ENCODE measurements at regions not wholly inside any gene's neighbourhood (a gene's known extent, or its start where the extent isn't known, plus 50 kb on each side); places are given as distances from the start of the nearest gene placed in this dataset.

DNA sequence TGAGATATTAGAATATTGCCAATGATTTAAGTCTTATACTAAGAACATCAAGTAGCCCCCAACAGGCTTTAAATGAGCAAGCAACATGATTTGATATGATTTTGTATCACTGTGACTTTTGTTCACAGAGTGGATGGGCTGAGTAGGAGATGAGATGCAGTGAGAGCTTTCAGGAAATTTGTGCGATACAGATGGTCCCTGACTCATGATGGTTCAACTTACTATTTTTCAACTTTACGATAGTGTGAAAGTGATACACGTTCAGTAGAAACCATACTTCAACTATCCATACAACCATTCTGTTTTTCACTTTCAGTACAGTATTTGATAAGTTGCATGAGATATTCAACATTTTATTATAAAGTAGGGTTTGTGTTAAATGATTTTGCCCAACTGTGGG, 78.7 kb upstream of the NWD2 start:
- no peak overlapping the region for H3K4me3 ChIP-seq
- no peaks in the 10 kb centered on the region for H3K36me3 ChIP-seq
- H3K4me1 ChIP-seq, result no peaks in the 10 kb centered on the region
- no peak for ATAC-seq (ENCODE audit: low FRiP score in 2 of 2)
- 77 to 94% methylated on average over 3 of the region's 3 CpGs for WGBS, 2 donors
- TF ChIP-seq POLR2A (IDR thresholded peaks at IDR 0.05) (no peak), EP300 (IDR thresholded peaks at IDR 0.05) (no peak), POLR2AphosphoS5 (IDR thresholded peaks at IDR 0.05) (no peak)
- TF ChIP-seq, protein P1, sequence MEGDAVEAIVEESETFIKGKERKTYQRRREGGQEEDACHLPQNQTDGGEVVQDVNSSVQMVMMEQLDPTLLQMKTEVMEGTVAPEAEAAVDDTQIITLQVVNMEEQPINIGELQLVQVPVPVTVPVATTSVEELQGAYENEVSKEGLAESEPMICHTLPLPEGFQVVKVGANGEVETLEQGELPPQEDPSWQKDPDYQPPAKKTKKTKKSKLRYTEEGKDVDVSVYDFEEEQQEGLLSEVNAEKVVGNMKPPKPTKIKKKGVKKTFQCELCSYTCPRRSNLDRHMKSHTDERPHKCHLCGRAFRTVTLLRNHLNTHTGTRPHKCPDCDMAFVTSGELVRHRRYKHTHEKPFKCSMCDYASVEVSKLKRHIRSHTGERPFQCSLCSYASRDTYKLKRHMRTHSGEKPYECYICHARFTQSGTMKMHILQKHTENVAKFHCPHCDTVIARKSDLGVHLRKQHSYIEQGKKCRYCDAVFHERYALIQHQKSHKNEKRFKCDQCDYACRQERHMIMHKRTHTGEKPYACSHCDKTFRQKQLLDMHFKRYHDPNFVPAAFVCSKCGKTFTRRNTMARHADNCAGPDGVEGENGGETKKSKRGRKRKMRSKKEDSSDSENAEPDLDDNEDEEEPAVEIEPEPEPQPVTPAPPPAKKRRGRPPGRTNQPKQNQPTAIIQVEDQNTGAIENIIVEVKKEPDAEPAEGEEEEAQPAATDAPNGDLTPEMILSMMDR (IDR thresholded peaks at IDR 0.05), result no peak
- H3K9me3 ChIP-seq, result no peaks in the 10 kb centered on the region
- H3K27ac ChIP-seq, result no peak overlapping the region
- no peaks in the 10 kb centered on the region for H3K27me3 ChIP-seq
- DNase-seq, result no peak

DNA sequence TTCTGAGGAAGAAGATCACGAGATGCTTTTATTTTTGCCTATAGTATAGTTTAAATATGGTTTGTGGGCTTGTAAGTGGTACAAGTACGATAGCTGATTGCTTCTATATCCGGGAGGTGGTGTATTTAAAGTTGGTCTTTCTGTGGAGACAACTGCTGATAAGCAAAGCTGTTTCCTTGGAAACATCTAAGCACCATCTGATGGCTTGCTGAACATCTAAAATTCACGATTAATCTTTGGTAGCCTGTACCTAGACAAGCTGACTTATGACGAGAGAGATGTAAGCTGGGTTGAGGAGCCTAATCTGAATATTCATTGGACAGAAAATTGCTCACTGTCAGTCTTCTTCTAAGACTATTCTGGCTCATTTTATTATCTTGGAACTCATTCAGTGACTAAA, 74.6 kb upstream of the NWD2 start:
- Histone ChIP-seq H3K27me3 (no peaks in the 10 kb centered on the region), H3K27ac (no peak overlapping the region), H3K4me1 (no peaks in the 10 kb centered on the region), H3K9me3 (no peaks in the 10 kb centered on the region), H3K4me3 (no peak overlapping the region), H3K36me3 (no peaks in the 10 kb centered on the region)
- TF ChIP-seq, protein P1 (IDR thresholded peaks at IDR 0.05), result no peak
- TF ChIP-seq EP300 (IDR thresholded peaks at IDR 0.05) (no peak), POLR2A (IDR thresholded peaks at IDR 0.05) (no peak), POLR2AphosphoS5 (IDR thresholded peaks at IDR 0.05) (no peak)
- DNase-seq (no peak), ATAC-seq (ENCODE audit: low FRiP score in 2 of 2) (no peak)
- 75 to 81% methylated on average over 5 of the region's 5 CpGs for WGBS, 2 donors

DNA sequence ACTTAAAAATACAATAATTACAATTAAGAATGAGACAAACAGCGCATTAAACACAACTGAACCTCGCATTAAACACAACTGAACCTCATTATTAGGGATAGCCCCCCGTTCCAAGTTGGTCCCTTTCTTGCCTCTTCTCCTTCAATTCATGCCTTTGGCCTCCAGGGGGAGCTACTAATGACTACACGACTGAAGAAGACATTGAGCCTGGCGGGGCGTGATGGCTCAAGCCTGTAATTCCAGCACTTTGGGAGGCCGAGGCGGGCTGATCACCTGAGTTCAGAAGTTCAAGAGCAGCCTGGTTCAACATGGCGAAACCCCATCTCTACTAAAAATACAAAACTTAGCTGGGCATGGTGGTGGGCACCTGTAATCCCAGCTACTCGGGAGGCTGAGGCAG, 56.4 kb upstream of the NWD2 start:
- H3K9me3 ChIP-seq, result no peaks in the 10 kb centered on the region
- no peak for TF ChIP-seq POLR2AphosphoS5 (IDR thresholded peaks at IDR 0.05)
- no peak for TF ChIP-seq POLR2A (IDR thresholded peaks at IDR 0.05)
- TF ChIP-seq, protein P1 (IDR thresholded peaks at IDR 0.05), result no peak
- no peak for TF ChIP-seq EP300 (IDR thresholded peaks at IDR 0.05)
- H3K4me3 ChIP-seq, result no peak overlapping the region
- no peak overlapping the region for H3K27ac ChIP-seq
- ATAC-seq (ENCODE audit: low FRiP score in 2 of 2) (no peak), DNase-seq (no peak)
- H3K36me3 ChIP-seq, result no peaks in the 10 kb centered on the region
- H3K4me1 ChIP-seq, result no peaks in the 10 kb centered on the region
- 78% methylated on average over 10 of the region's 10 CpGs for WGBS, 2 donors
- no peaks in the 10 kb centered on the region for H3K27me3 ChIP-seq
